Kasumi-1 (cell line): ENCODE measurements at regions not wholly inside any gene's neighbourhood (a gene's known extent, or its start where the extent isn't known, plus 50 kb on each side); places are given as distances from the start of the nearest gene placed in this dataset.
"Not testable (repeated sequence)": the region's sequence is repeated elsewhere in the genome, so short reads cannot be mapped to it uniquely, and the experiment has no call there.

Source experiments
- DNase-seq, 2 experiments: peaks; one replicate each; lab custom pipeline; 2025; lab: John Stamatoyannopoulos, UW

DNA sequence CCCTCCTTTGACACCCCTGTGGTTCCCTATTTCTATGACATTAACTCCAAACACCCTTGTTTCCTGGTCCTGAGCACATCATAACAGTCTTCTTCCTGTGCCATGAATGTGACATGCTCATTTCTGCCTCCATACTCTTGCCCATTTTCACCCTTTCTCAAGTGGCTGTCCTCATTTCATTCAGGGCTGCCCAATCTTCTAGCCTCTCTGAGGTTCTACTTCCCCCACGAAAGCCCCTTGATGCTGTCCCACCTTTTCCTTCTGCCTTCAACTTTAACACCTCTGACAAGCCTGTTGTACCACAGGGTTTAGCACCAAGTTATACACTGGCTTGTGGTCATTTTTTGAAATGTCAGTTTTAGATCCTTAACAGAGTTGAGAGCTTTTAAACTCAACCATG, 136.2 kb upstream of the BOD1L1 start:
- DNase-seq = no peak

DNA sequence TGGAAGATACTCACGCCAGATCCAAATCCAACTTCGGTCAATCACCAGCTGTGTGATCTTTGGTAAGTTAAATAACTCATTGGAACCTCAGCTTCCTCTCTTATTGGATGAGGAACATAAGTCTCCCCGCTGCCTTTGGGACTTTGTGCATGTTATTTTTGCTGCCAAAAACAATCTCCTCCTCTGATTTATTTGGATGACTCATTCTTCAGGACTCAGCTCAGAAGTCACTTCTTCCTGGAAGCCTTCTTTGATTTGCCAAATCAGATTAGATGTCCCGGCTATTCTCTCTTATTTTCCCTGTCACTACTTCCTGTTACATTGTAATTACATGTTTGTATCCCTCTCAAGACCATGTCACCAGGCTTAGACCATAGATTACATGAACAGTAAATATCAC, 138.0 kb upstream of the BOD1L1 start:
- DNase-seq = no peak

DNA sequence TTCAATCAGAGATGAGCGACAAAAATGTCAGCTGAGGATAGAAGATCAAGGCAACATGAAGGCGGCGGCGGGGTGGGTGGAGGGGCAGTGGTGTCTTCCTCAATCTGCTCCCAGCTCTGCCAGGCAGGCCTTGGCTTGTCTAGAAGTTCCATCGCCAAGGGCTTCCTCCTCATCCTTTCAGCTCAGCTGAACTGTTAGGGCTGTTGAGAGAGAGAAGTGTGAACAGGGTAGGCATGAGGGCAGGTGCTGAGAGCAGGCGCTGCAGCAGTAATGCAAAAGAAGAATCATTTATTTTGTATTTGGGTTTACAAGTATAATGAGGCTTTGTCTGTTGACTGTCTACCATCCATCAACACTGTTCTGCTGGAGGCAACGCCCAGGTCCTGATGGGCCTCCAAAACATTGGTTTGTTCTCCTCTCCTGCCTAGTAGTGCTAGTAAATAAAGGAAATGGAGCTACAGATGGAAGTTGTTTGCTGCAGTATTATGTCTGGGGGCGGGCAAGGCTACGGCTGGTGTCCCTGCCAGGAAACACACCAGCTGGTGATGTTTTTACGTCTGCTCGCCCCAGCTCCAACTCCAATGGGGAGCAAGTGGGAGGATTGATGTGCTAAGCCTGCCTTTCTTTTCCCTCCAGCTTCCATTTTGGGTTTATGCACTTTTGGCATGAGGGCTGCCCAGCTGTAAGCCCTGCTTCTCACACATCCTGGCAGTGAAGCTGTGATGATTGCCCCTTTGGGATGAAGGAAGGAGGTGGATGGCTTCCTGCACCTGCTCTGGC, 139.4 kb upstream of the BOD1L1 start:
- no peak for DNase-seq

DNA sequence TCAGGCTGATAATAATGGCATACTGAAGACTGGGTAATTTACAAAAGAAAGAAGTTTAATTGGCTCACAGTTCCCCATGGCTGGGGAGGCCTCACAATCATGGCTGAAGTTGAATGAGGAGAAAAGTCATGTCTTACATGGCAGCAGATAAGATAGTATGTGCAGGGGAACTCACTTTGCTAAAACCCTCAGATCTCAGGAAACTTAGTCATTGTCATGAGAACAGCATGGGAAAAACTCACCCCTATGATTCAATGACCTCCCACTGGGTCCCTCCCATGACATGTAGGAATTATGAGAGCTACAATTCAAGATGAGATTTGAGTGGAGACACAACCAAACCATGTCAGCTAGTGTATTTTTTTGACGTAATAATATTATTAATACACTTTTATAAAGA, 149.8 kb upstream of the BOD1L1 start:
- no peak for DNase-seq

DNA sequence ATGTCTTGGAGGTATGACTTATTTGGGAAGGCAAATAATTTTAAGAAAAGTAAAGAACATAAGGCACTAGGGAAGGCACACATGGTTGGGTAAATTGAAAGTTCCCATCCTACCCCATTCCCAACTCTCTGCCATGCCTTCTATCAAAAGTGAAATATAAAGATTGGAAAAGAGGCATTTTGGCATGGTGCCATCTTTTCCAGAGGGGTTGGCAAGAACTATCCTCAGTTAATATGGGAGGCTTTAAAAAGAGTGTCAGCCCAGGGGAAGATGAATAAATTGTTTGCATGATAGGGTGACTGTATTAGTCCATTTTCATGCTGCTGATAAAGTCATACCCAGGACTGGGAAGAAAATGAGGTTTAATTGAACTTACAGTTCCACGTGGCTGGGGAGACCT, 150.8 kb upstream of the BOD1L1 start:
- no peak for DNase-seq

DNA sequence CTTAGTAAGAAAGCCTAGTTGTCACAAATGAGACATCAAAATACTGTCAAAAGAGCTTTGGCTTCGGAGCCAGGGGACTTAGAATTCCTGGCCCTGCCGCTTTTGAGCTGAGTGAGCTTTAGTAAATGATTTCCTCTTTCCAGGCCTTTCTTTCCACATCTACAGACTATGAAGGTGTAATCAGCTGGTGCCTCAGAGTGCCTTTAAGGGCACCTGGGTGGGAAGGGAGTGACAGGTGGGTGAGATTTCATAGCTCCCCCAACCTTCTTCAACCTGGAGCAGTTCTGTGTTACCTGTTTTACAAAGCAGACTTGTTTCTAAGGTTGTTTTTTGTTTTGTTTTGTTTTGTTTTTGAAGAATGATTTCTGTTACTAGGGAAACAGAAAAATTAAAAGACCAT, 154.7 kb upstream of the BOD1L1 start:
- DNase-seq = no peak

DNA sequence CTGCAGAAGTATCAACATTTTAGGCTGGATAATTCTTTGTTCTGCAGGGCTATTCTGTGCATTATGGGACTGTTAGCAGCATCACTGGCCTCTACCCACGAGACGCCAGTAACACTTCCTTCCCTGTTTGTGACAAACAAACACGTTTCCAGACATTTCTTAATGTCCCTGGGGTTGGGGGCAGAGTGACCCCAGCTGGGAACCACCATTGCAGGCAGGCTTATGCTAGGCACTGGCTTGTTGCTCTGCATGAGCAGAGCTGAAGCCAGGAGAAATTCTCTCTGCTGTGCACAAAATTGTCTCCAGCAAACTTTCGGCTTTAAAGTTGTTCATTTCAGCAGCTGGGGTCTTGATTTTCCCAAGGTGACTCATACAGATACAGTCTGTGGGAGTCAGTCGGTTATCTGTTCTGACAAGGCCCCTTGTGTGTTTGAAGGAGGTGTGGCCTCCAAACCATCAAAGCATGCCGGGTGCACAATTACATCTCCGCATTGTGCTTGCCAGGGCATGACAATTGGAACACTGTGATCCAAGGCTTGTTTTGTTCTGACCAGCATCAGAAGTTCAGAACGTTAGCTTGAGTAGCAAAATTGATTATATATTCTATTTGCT, 156.4 kb upstream of the BOD1L1 start:
- no peak for DNase-seq

DNA sequence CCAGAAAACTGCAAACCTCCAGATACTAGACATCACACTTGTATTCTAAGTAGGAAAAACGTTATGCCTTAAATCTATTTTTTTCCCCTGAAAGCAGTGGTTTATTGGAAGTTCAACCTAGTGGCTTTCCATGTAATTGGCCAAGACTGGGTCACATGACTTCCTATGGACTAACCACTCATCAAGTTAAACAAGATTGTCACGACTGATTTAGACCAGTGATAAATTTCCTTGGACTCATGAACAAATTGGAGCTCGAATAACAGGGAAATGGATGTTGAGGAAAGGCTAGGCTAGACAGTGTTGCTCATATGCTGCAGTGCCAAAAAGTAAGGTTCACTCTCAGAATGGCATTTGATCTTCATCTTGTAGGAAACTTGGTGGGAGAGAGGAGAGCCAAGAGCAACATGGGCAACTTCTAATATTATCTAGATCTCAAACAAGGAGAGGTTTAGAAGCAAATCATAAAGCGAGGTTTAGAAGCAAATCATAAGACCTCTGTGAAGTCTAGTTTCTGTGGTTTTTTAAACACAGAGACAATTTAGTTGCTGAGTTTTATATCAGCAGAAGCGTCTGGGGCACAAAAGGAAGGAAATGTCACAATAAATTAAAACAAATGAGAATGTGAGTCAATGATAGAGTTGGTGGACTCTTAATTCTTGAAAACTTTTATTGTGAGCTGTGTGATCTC, 165.6 kb upstream of the BOD1L1 start:
- DNase-seq = peak in 1 of 2 experiments; percentile 19

DNA sequence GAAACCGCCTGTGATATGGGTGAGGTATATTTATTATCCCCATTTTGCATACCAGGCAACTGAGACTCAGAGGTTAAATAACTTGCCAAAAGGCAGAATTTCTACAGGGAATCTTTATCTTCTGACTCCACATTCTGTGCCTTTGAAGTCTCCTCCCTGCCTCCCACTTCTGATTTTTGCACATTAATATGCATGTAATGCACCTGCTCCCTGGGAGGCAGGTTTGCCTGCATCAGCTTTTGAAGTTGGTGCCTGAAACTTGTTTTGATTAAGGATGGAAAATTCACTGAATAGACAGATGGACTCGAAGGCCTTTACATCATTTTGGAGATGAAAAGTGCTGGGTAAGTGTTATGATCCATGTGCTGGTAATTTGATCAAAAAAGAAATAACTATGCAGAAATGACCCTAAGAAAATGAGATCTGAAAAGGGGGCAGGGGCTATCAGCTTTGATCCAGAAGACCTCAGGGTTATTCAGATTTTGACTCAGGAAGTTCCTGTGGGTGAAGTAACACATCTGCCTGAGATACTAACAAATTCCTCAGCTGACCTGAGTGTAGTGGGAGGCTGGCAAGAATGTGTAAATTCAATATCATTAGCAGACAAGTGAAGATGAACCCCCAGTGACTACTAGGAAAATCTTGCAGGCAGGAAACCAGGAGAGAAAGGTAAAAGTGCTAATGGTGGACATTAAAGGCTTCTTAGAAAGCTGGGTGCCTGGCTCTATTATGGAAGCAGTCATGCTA, 167.5 kb upstream of the BOD1L1 start:
- no peak for DNase-seq

DNA sequence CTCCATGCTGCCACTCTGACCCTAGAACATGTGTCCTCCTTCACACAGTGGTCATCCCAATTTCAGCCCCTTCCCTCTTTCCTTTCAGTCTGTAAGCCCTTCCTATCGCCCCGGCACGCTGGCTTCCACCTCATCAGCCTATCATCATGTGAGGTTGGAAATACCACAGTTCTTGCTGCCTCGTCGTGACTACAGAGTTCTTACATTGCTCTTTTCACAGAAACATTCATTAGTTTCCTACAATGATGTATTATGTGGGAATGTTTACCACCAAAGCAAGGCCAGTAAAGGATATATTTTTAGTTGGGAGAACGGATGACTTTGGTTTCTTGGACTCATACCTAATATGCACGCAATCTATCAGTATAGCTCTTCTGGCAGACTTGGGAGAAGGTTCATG, 169.5 kb upstream of the BOD1L1 start:
- DNase-seq = no peak

DNA sequence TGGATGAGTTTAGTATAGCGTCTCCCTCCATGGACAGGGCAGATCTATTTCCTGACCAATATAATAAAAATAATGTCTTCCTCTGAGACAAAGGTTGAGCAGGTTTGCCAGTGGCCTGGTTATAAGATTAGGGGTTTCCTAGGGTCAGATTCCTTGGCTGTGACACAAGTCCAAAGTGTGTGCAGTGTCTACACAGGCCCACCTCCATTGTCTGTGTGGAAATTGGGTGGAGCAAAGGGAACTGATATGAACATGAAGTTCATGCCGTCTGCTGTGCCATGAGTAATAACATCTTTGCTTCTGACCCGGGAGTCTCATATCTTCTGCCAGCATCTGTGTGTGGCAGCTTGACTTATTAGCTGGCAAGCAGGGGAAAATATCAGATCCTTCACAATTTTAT, 187.7 kb upstream of the BOD1L1 start:
- DNase-seq = no peak

DNA sequence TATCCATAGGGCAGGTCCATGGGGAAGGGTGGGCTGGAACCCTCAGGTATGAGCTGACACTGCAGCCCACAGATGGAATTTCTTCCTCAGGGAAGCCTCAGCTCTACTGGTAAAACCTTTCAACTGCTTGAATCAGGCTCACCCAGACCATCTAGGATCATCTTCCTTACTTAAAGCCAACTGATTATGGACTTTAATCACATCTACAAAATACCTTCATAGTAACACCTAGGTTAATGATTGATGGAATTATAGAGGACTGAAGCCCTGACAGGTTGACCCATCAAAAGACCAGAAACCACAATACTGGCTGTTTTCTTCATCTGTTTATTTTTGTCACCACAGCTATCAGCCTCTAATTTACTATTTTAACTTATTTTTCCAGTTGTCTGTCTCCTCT, 188.9 kb upstream of the BOD1L1 start:
- DNase-seq = no peak

DNA sequence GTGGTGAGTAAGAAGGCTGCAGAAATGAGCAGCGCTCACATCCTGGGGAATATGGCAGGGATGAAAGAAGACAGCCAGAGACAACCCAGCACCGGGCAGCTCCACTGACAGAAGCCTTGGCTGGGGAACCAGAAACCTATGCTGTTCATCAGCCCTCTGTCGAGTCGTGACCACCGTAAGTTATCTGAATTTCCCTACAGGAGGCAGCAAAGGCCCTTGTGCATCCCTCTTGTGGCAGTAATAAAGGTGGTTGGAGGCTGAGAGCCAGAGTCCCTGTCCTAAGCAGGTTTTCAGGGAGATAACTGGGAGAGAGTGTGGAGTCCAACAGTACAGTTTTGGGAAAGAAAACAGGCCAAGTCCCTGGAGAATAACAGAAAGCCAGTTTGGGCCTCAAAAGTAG, 194.0 kb upstream of the BOD1L1 start:
- DNase-seq = no peak

DNA sequence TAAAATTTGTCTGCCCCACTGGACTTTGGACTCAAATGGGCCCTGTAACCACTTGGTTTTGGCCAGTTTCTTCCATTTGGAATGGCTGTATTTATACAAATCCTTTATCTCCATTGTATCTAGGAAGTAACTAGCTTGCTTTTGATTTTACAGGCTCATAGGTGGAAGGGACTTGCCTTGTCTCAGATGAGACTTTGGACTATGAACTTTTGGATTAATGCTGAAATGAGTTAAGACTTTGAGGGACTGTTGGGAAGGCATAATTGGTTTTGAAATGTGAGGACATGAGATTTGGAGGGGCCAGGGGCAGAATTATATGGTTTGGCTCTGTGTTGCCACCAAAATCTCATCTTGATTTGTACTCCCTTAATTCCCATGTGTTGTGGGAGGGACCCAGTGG, 198.3 kb upstream of the BOD1L1 start:
- not testable (repeated sequence) for DNase-seq

DNA sequence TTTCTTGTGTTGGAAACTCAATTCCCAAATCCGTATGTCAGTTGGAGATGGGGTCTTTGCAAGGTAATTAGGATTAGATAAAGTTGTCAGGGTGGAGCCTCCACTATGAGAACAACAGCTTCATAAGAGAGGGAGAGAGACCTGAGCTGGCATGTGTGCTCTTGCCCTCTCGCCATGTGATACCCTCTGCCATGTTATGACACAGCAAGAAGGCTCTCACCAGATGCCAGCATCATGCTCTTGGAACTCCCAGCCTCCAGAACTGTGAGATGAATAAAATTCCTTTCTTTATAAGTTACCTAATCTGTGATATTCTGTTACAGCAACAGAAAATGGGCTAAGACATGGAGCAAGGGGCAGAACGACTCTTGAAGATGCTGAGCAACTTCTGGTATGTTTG, 201.9 kb upstream of the BOD1L1 start:
- DNase-seq = no peak

DNA sequence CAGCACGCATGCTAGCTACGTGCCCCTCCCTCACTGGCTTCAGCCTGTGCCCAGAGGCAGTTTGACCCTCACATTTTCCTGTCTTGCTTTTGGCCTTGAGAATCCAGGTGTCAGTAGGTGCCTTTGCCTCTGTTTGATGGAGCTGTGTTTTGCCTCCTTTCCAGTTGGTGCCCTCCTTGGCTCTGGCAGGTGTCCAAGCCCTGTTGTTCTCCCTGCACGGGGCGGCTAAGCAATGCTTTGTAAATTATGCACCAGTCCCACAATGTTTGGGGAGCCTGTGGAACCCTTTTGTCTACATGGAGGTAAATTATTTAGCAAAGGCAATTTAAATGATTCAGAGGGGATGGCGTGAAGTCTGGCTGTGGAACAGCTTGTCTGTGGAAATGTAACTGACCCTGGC, 202.9 kb upstream of the BOD1L1 start:
- DNase-seq = no peak

DNA sequence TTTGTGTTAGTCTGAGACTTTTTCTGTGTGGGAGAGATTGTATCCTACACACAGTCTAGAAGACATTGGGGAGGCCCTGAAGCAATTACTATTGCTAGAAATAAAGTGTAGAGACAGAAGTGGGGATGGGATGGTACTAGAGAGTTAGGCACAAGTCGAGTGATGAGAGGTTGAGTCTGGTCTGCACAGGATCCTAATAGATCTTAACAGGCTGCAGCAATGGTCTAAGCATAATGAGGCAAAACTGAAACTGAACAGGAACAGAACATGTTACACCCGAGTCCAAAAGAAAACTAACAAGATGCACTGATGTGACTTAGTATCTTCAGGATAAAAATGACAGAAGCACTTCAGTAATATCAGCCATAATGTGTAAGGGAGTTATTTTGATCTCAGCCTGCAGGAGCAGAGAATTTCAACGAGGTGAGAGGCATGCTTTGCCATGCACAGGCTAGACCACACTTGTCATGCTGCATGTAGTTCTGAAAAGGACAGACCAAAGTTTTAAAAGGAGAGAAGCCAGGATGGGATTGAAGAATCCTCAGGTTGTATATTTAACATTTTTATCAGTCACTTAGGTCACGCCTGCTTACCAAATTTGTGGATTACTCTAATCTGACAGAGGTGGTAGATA, 205.8 kb upstream of the BOD1L1 start:
- DNase-seq = no peak

DNA sequence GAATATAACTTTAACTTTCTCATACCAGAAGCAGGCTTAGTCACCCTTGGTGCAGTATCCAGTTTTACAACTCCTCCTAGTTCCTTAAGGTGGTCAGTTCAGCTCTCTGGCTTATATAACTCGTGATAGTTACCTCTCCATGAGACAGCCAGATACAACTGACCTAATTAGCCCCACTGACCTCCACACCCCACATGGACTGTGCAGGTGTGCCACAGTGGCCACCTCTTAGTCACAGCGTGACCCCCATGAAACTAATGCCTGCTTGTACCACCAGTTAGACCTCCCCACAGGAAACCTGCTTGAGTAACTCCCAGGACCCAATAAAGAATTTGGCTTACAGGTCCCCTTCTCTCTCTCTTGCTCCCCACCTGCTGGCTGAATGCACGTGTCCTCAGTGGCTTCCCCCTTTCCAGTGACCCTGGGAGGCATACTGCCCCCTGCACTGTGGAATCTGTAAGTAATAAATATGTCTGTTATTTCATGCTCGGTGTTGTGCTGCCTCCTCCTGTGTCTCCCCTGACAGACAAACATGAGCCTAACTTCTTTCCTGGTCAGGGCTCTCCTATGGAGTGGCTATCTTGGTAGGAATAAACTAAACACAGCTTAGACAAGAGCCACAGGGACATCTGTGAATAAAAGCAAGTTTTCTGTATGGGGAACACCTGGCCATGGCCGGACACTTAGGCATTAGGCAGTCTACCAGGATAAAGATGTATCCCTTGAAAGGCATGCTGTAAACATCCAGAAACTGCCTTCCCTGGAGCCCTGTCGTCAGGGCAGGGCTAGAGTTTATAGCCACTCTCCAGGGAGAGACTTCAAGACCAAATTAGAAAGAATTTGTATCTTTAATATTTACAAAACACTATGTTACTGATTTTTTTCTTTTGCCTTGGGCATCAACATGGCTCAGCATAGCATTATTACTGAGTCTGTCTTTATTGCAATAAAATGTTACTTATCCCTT, 209.7 kb upstream of the BOD1L1 start:
- DNase-seq = no peak

DNA sequence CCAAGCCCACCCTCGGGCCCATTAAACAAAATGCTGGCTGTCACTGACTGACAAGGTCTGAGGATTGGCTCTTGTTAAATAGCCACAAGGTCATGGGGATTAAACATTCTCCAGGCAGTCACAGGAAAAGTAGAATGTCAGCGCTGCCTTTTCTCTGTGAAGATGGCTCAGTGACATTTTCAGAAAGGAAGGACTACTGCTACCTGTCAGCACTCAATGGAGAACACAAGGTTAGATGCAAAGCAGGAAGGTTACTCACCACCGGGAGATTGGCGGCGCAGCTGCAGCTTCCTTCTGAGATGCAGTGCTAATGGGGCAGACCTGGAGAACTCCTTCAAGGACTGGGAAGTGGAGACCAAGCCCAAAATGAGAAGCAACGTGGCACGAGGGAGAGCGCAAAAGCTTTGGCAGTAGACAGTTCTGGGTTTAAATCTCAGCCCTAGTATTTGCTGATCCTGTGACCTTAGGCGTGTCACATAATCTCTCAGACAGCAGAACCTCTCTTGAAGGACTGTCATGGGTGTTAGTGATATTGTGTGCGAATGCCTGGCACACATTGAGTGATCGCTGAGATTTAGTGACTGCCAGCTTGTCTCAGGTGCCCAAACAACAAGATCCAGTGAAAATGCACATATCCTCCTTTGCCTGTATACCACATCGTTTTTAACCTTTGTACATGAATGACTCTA, 213.1 kb upstream of the BOD1L1 start:
- no peak for DNase-seq

DNA sequence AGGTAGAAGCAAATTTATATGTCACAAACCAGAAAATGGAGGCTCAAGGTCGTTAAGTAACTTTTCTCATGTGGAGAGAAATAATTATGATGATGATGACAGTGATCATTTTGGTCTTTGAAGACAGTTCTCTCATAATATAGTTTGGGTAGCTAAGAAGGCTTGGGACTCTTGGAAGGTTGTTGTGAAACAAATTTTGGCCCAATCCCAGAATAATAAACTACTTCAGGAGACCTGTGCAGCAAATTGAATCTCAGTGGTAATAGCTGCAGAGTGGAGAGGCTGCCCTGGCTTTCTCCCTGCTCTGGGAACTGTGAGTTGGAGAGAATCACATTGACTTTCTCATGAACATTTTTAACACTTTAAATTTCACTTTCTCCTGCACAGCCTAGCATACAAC, 217.2 kb upstream of the BOD1L1 start:
- no peak for DNase-seq
